ENCODE measurements at regions not wholly inside any gene's neighbourhood (a gene's known extent, or its start where the extent isn't known, plus 50 kb on each side); places are given as distances from the start of the nearest gene placed in this dataset.

- DNase-seq: no peak
These were observed 812.8 kb downstream of the TBC1D22A start for GRCh38 chr22:47575291-47575690.

- DNase-seq: no peak
These were observed 812.1 kb downstream of the TBC1D22A start for GRCh38 chr22:47574556-47574955.

GRCh38 chr22:47573141-47573540 lies 810.7 kb downstream of the TBC1D22A start:
- DNase-seq: no peak

- no peak for DNase-seq
These were observed 810.0 kb downstream of the TBC1D22A start for GRCh38 chr22:47572443-47572842.

GRCh38 chr22:47571616-47572015 lies 809.2 kb downstream of the TBC1D22A start:
- DNase-seq: no peak

GRCh38 chr22:47570851-47571250 lies 808.4 kb downstream of the TBC1D22A start:
- no peak for DNase-seq

- no peak for DNase-seq
These were observed 807.8 kb downstream of the TBC1D22A start for GRCh38 chr22:47570300-47570685.

GRCh38 chr22:47569389-47570299 lies 807.2 kb downstream of the TBC1D22A start:
- DNase-seq: no peak

- DNase-seq: no peak
These were observed 806.2 kb downstream of the TBC1D22A start for GRCh38 chr22:47568700-47569099.

GRCh38 chr22:47567126-47568090 lies 805.0 kb downstream of the TBC1D22A start:
- DNase-seq: no peak

GRCh38 chr22:47566491-47566890 lies 804.0 kb downstream of the TBC1D22A start:
- no peak for DNase-seq

GRCh38 chr22:47565607-47566006 lies 803.2 kb downstream of the TBC1D22A start:
- no peak for DNase-seq

- DNase-seq: no peak
These were observed 802.4 kb downstream of the TBC1D22A start for GRCh38 chr22:47564651-47565434.

GRCh38 chr22:47564158-47564450 lies 801.7 kb downstream of the TBC1D22A start:
- DNase-seq: no peak

- no peak for DNase-seq
These were observed 801.1 kb downstream of the TBC1D22A start for GRCh38 chr22:47563406-47564157.

- no peak for DNase-seq
These were observed 799.3 kb downstream of the TBC1D22A start for GRCh38 chr22:47561766-47562165.

GRCh38 chr22:47561115-47561675 lies 798.7 kb downstream of the TBC1D22A start:
- DNase-seq: no peak

- no peak for DNase-seq
These were observed 796.6 kb downstream of the TBC1D22A start for GRCh38 chr22:47558828-47559700.

- DNase-seq: no peak
These were observed 794.0 kb downstream of the TBC1D22A start for GRCh38 chr22:47556473-47556872.

GRCh38 chr22:47553436-47553835 lies 791.0 kb downstream of the TBC1D22A start:
- no peak for DNase-seq
